ENCODE measurements at regions not wholly inside any gene's neighbourhood (a gene's known extent, or its start where the extent isn't known, plus 50 kb on each side); places are given as distances from the start of the nearest gene placed in this dataset.
"Not testable (repeated sequence)": the region's sequence is repeated elsewhere in the genome, so short reads cannot be mapped to it uniquely, and the experiment has no call there.

DNA sequence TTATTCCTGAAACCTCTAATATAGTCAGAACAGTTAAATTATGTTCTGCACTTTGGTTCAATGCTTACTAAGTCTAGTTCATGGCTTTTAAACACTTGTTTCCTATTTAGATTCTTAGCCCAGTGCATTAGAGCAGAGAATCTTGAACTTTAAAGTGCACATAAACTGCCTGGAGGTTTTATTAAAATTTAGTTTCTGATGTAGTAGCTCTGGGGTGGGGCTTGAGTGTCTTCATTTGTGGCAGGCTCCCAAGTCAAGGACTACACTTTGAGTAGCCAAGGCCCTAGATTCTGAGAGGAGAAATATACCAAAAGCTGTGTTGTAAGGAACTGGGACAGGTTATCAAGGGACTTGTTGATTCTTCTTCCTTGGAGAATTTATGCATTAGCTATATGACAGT, 1604.2 kb downstream of the KHDRBS2 start:
- no peak for DNase-seq (ENCODE audit: low read depth)
- FAIRE-seq: no peak

DNA sequence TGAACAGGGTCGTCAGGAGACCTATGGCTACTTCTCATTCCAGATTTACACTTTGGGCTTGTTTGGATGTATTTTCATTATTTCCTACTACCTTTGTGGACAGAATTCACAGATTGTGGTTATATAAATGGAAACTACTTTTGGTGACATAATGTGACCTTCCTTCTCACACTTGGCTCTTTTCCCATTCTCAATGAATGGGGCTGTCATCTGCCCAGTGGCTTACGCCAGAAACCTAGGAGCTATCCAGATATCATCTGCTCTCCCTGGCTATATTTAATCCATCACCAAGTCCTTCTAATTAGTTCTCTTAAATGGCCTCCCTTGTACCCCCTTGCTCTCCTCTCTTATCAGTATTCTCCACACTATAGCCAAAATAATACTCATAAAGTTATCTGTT, 1606.8 kb downstream of the KHDRBS2 start:
- no peak for FAIRE-seq
- Histone ChIP-seq H3K36me3 (ENCODE audit: control insufficient read depth, insufficient read depth, low read length) (no peaks in the 10 kb centered on the region), H3K4me3 (ENCODE audit: low read depth, low read length) (no peak overlapping the region), H3K27me3 (ENCODE audit: control insufficient read depth, insufficient read depth, low read length) (no peaks in the 10 kb centered on the region)
- no peak for DNase-seq (ENCODE audit: low read depth)
- TF ChIP-seq, protein P1, sequence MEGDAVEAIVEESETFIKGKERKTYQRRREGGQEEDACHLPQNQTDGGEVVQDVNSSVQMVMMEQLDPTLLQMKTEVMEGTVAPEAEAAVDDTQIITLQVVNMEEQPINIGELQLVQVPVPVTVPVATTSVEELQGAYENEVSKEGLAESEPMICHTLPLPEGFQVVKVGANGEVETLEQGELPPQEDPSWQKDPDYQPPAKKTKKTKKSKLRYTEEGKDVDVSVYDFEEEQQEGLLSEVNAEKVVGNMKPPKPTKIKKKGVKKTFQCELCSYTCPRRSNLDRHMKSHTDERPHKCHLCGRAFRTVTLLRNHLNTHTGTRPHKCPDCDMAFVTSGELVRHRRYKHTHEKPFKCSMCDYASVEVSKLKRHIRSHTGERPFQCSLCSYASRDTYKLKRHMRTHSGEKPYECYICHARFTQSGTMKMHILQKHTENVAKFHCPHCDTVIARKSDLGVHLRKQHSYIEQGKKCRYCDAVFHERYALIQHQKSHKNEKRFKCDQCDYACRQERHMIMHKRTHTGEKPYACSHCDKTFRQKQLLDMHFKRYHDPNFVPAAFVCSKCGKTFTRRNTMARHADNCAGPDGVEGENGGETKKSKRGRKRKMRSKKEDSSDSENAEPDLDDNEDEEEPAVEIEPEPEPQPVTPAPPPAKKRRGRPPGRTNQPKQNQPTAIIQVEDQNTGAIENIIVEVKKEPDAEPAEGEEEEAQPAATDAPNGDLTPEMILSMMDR (IDR thresholded peaks at IDR 0.05; ENCODE audit: insufficient read depth, low read length, severe bottlenecking): no peak

More for the DNA sequence above, 1604.2 kb downstream of the KHDRBS2 start:
- H3K4me3 ChIP-seq (ENCODE audit: low read depth, low read length): no peak overlapping the region
- H3K27me3 ChIP-seq (ENCODE audit: control insufficient read depth, insufficient read depth, low read length): no peaks in the 10 kb centered on the region
- H3K36me3 ChIP-seq (ENCODE audit: control insufficient read depth, insufficient read depth, low read length): no peaks in the 10 kb centered on the region
- TF ChIP-seq, protein P1 (IDR thresholded peaks at IDR 0.05; ENCODE audit: insufficient read depth, low read length, severe bottlenecking): no peak

DNA sequence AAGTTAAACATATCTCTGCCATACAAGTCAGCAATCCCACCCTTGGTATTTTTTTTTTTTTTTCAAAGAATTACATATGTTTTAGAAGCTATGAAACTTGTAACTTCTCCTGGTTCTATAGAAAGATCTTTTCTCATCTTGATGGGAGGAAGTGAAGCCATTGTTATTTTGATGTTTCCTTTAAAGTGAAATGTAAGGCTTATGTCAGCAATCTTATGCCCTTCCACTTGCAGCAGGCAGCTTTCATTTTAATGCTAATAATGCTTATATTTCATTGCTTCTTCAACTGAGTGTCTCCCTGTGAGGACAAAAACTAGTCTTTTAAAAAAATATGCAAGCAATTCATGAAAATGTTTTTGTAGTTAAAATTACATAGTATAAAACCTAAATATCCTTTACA, 1614.7 kb downstream of the KHDRBS2 start:
- H3K4me3 ChIP-seq (ENCODE audit: low read depth, low read length): no peak overlapping the region
- FAIRE-seq (no peak), DNase-seq (ENCODE audit: low read depth) (no peak)
- H3K27me3 ChIP-seq (ENCODE audit: control insufficient read depth, insufficient read depth, low read length): no peaks in the 10 kb centered on the region
- no peaks in the 10 kb centered on the region for H3K36me3 ChIP-seq (ENCODE audit: control insufficient read depth, insufficient read depth, low read length)
- TF ChIP-seq, protein P1 (IDR thresholded peaks at IDR 0.05; ENCODE audit: insufficient read depth, low read length, severe bottlenecking): no peak

DNA sequence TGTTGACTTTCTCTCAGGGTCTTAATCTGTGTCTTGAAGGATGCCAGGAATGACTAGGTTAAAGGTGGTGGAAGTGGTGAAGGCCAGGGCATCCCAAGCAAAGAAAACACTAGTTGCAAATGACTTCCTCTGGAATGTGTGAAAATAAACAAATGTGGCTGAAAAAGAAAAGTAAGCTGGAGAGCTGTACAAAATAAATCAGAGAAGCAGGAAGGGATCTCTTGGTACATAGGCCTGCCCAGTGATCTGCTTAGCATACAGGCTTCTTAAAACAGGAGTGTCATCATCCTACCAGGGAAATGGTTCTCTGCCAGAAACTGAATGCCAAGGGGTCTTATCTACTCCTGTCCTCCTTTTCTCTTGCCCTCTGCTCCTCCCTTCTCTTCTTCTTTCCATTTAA, 1616.0 kb downstream of the KHDRBS2 start:
- FAIRE-seq (no peak), DNase-seq (ENCODE audit: low read depth) (no peak)
- Histone ChIP-seq H3K36me3 (ENCODE audit: control insufficient read depth, insufficient read depth, low read length) (no peaks in the 10 kb centered on the region), H3K4me3 (ENCODE audit: low read depth, low read length) (no peak overlapping the region), H3K27me3 (ENCODE audit: control insufficient read depth, insufficient read depth, low read length) (no peaks in the 10 kb centered on the region)
- TF ChIP-seq, protein P1 (IDR thresholded peaks at IDR 0.05; ENCODE audit: insufficient read depth, low read length, severe bottlenecking): no peak

DNA sequence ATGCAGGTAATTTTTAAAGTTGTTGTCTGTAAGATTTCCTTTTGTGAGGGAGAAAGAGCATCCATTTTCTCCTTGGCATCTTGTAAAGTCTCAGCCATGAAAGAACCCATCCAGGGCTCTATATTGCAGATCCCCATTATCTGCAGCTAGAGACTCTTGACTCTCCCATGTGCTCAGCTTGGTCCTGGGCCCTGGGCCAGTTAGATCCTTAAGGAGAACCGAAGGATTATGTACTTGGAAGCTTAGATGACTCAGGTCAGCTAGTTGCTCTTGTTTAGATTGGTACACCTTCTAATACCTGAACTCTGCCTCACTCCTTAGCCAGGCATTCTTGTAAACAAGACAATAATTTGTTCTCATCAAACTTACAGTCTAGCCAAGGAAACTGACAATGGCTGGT, 1617.6 kb downstream of the KHDRBS2 start:
- DNase-seq (ENCODE audit: low read depth) (peak; percentile 1), FAIRE-seq (no peak)
- TF ChIP-seq, protein P1 (IDR thresholded peaks at IDR 0.05; ENCODE audit: insufficient read depth, low read length, severe bottlenecking): no peak
- Histone ChIP-seq H3K27me3 (ENCODE audit: control insufficient read depth, insufficient read depth, low read length) (no peaks in the 10 kb centered on the region), H3K4me3 (ENCODE audit: low read depth, low read length) (no peak overlapping the region), H3K36me3 (ENCODE audit: control insufficient read depth, insufficient read depth, low read length) (no peaks in the 10 kb centered on the region)

DNA sequence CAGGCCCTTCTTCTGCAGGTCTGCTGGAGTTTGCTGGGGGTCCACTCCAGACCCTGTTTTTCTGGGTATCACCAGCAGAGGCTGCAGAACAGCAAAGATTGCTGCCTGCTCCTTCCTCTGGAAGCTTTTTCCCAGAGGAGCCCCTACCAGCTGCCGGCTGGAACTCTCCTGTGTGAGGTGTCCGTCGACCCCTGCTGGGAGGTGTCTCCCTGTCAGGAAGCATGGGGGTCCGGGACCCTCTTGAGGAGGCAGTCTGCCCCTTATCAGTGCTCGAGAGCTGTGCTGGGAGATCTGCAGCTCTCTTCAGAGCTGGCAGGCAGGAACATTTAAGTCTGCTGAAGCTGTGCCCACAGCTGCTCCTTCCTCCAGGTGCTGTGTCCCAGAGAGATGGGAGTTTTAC, 1622.8 kb downstream of the KHDRBS2 start:
- H3K4me3 ChIP-seq (ENCODE audit: low read depth, low read length); H3K27me3 ChIP-seq (ENCODE audit: control insufficient read depth, insufficient read depth, low read length); FAIRE-seq; H3K36me3 ChIP-seq (ENCODE audit: control insufficient read depth, insufficient read depth, low read length); DNase-seq (ENCODE audit: low read depth): not testable (repeated sequence)
